ENCODE measurements at regions not wholly inside any gene's neighbourhood (a gene's known extent, or its start where the extent isn't known, plus 50 kb on each side); places are given as distances from the start of the nearest gene placed in this dataset.

- no peak for DNase-seq
- no peaks in the 10 kb centered on the region for H3F3A ChIP-seq (ENCODE audit: insufficient read depth)
- H3K36me3 ChIP-seq (ENCODE audit: low read depth), result no peaks in the 10 kb centered on the region
- TF ChIP-seq EZH2 (IDR thresholded peaks at IDR 0.05; ENCODE audit: insufficient read depth, poor library complexity, severe bottlenecking) (no peak), EZH2phosphoT487 (IDR thresholded peaks at IDR 0.05; ENCODE audit: insufficient read depth, low read depth) (no peak)
- no peaks in the 10 kb centered on the region for H3K4me1 ChIP-seq (ENCODE audit: insufficient read depth)
- no peaks in the 10 kb centered on the region for H3K79me2 ChIP-seq (ENCODE audit: insufficient read depth)
- no peak overlapping the region for H2AFZ ChIP-seq
- H3K4me3 ChIP-seq, result no peak overlapping the region
- 10 to 27% methylated on average over 1 of the region's 1 CpG for WGBS, 2 experiments (ENCODE audit: low coverage in 1 of 2, low lambda C conversion rate in 2 of 2, missing lambda C conversion rate in 2 of 2)
- no peaks in the 10 kb centered on the region for H3K27me3 ChIP-seq (replicated peaks; ENCODE audit: insufficient read depth)
- H3K9me3 ChIP-seq (ENCODE audit: low read depth), result no peaks in the 10 kb centered on the region
- no peaks in the 10 kb centered on the region for H3K9me2 ChIP-seq (ENCODE audit: insufficient read depth)
- no peak overlapping the region for H3K27ac ChIP-seq
- no peaks in the 10 kb centered on the region for H4K20me1 ChIP-seq (ENCODE audit: insufficient read depth)
- in situ Hi-C loops (cut with MboI), result no loop called here
- no peak overlapping the region for H3K4me2 ChIP-seq (ENCODE audit: unreplicated experiment)
- H3K9ac ChIP-seq, result no peak overlapping the region
Measured at GRCh38 chr4:171142045-171142444, 671.2 kb upstream of the GALNTL6 start.

GRCh38 chr4:171130256-171130801, 682.9 kb upstream of the GALNTL6 start:
- no peaks in the 10 kb centered on the region for H3K9me3 ChIP-seq (ENCODE audit: low read depth)
- no peaks in the 10 kb centered on the region for H3K36me3 ChIP-seq (ENCODE audit: low read depth)
- H3K9ac ChIP-seq, result no peak overlapping the region
- DNase-seq, result no peak
- H3K27ac ChIP-seq, result no peak overlapping the region
- no peaks in the 10 kb centered on the region for H4K20me1 ChIP-seq (ENCODE audit: insufficient read depth)
- 11 to 12% methylated on average over 3 of the region's 3 CpGs for WGBS, 2 experiments (ENCODE audit: low coverage in 1 of 2, low lambda C conversion rate in 2 of 2, missing lambda C conversion rate in 2 of 2)
- H3K27me3 ChIP-seq (replicated peaks; ENCODE audit: insufficient read depth), result no peaks in the 10 kb centered on the region
- no peaks in the 10 kb centered on the region for H3K79me2 ChIP-seq (ENCODE audit: insufficient read depth)
- H3K9me2 ChIP-seq (ENCODE audit: insufficient read depth), result no peaks in the 10 kb centered on the region
- in situ Hi-C loops (cut with MboI), result no loop called here
- H3F3A ChIP-seq (ENCODE audit: insufficient read depth), result no peaks in the 10 kb centered on the region
- no peak overlapping the region for H2AFZ ChIP-seq
- H3K4me3 ChIP-seq, result no peak overlapping the region
- H3K4me2 ChIP-seq (ENCODE audit: unreplicated experiment), result no peak overlapping the region
- no peaks in the 10 kb centered on the region for H3K4me1 ChIP-seq (ENCODE audit: insufficient read depth)
- TF ChIP-seq EZH2phosphoT487 (IDR thresholded peaks at IDR 0.05; ENCODE audit: insufficient read depth, low read depth) (no peak), EZH2 (IDR thresholded peaks at IDR 0.05; ENCODE audit: insufficient read depth, poor library complexity, severe bottlenecking) (no peak)

GRCh38 chr4:171118091-171118490, 695.1 kb upstream of the GALNTL6 start:
- Histone ChIP-seq H3K4me2 (ENCODE audit: unreplicated experiment) (no peak overlapping the region), H3K36me3 (ENCODE audit: low read depth) (no peaks in the 10 kb centered on the region), H2AFZ (no peak overlapping the region), H4K20me1 (ENCODE audit: insufficient read depth) (no peaks in the 10 kb centered on the region; the same call in 1 of the 2 replicates), H3F3A (ENCODE audit: insufficient read depth) (no peaks in the 10 kb centered on the region), H3K79me2 (ENCODE audit: insufficient read depth) (no peaks in the 10 kb centered on the region), H3K9ac (no peak overlapping the region), H3K4me1 (ENCODE audit: insufficient read depth) (no peaks in the 10 kb centered on the region), H3K27me3 (replicated peaks; ENCODE audit: insufficient read depth) (no peaks in the 10 kb centered on the region), H3K9me3 (ENCODE audit: low read depth) (peaks cover 2% of the 10 kb centered on the region), H3K27ac (no peak overlapping the region), H3K9me2 (ENCODE audit: insufficient read depth) (no peaks in the 10 kb centered on the region), H3K4me3 (no peak overlapping the region)
- in situ Hi-C loops (cut with MboI), result no loop called here
- DNase-seq, result no peak
- no peak for TF ChIP-seq EZH2phosphoT487 (IDR thresholded peaks at IDR 0.05; ENCODE audit: insufficient read depth, low read depth)
- no peak for TF ChIP-seq EZH2 (IDR thresholded peaks at IDR 0.05; ENCODE audit: insufficient read depth, poor library complexity, severe bottlenecking)

GRCh38 chr4:171117457-171117856, 695.7 kb upstream of the GALNTL6 start:
- TF ChIP-seq EZH2phosphoT487 (IDR thresholded peaks at IDR 0.05; ENCODE audit: insufficient read depth, low read depth), result no peak
- TF ChIP-seq EZH2 (IDR thresholded peaks at IDR 0.05; ENCODE audit: insufficient read depth, poor library complexity, severe bottlenecking), result no peak
- H3K27me3 ChIP-seq (replicated peaks; ENCODE audit: insufficient read depth), result no peaks in the 10 kb centered on the region
- DNase-seq, result no peak
- no peak overlapping the region for H3K4me3 ChIP-seq
- H3K9me2 ChIP-seq (ENCODE audit: insufficient read depth), result no peaks in the 10 kb centered on the region
- no peaks in the 10 kb centered on the region for H3K36me3 ChIP-seq (ENCODE audit: low read depth)
- H3K9ac ChIP-seq, result no peak overlapping the region
- H3K79me2 ChIP-seq (ENCODE audit: insufficient read depth), result no peaks in the 10 kb centered on the region
- H2AFZ ChIP-seq, result no peak overlapping the region
- in situ Hi-C loops (cut with MboI), result no loop called here
- peaks cover 2% of the 10 kb centered on the region for H3K9me3 ChIP-seq (ENCODE audit: low read depth)
- H3K27ac ChIP-seq, result no peak overlapping the region
- 54 to 83% methylated on average over 1 of the region's 1 CpG for WGBS, 2 experiments (ENCODE audit: low coverage in 1 of 2, low lambda C conversion rate in 2 of 2, missing lambda C conversion rate in 2 of 2)
- no peaks in the 10 kb centered on the region; the same call in 1 of the 2 replicates for H4K20me1 ChIP-seq (ENCODE audit: insufficient read depth)
- H3K4me1 ChIP-seq (ENCODE audit: insufficient read depth), result no peaks in the 10 kb centered on the region
- H3K4me2 ChIP-seq (ENCODE audit: unreplicated experiment), result no peak overlapping the region
- H3F3A ChIP-seq (ENCODE audit: insufficient read depth), result no peaks in the 10 kb centered on the region

GRCh38 chr4:171101845-171102244, 711.4 kb upstream of the GALNTL6 start:
- no peaks in the 10 kb centered on the region for H4K20me1 ChIP-seq (ENCODE audit: insufficient read depth)
- H3K9ac ChIP-seq, result no peak overlapping the region
- no peak for TF ChIP-seq EZH2 (IDR thresholded peaks at IDR 0.05; ENCODE audit: insufficient read depth, poor library complexity, severe bottlenecking)
- no peak for TF ChIP-seq EZH2phosphoT487 (IDR thresholded peaks at IDR 0.05; ENCODE audit: insufficient read depth, low read depth)
- no peaks in the 10 kb centered on the region for H3K79me2 ChIP-seq (ENCODE audit: insufficient read depth)
- in situ Hi-C loops (cut with MboI), result no loop called here
- DNase-seq, result no peak
- no peak overlapping the region for H2AFZ ChIP-seq
- no peaks in the 10 kb centered on the region for H3K4me1 ChIP-seq (ENCODE audit: insufficient read depth)
- H3K27me3 ChIP-seq (replicated peaks; ENCODE audit: insufficient read depth), result no peaks in the 10 kb centered on the region
- H3K4me2 ChIP-seq (ENCODE audit: unreplicated experiment), result no peak overlapping the region
- H3K9me2 ChIP-seq (ENCODE audit: insufficient read depth), result no peaks in the 10 kb centered on the region
- H3F3A ChIP-seq (ENCODE audit: insufficient read depth), result no peaks in the 10 kb centered on the region
- H3K9me3 ChIP-seq (ENCODE audit: low read depth), result no peaks in the 10 kb centered on the region
- no peak overlapping the region for H3K4me3 ChIP-seq
- H3K27ac ChIP-seq, result no peak overlapping the region
- H3K36me3 ChIP-seq (ENCODE audit: low read depth), result no peaks in the 10 kb centered on the region

Data from GM23248 (cell line).